Activated T-helper 17 cell treated with anti-CD3 and anti-CD28 coated beads, Interleukin-2, amount 50 U/mL, for 72 hours (primary cell): ENCODE measurements at regions not wholly inside any gene's neighbourhood (a gene's known extent, or its start where the extent isn't known, plus 50 kb on each side); places are given as distances from the start of the nearest gene placed in this dataset.

Experiments used
- ATAC-seq: fragments of 150-1000 bp; cut with Tn5 transposase; replicated peaks from 2 replicates; pipeline ENCODE4 v1.10.0; 2021; ENCODE audit warnings: mild to moderate bottlenecking, moderate library complexity
- H3K27ac Mint-ChIP-seq: one replicate; pipeline ENCODE4 v1.8.0; 2022; ENCODE audit warnings: mixed read lengths
- H3K27me3 Mint-ChIP-seq: one replicate; pipeline ENCODE4 v1.8.0; 2022; ENCODE audit warnings: mixed read lengths
- H3K36me3 Mint-ChIP-seq: one replicate; pipeline ENCODE4 v1.8.0; 2022; ENCODE audit warnings: low read depth, mild to moderate bottlenecking, mixed read lengths
- H3K4me1 Mint-ChIP-seq: one replicate; pipeline ENCODE4 v1.8.0; 2022; ENCODE audit warnings: mixed read lengths
- H3K4me3 Mint-ChIP-seq: one replicate; pipeline ENCODE4 v1.8.0; 2022; ENCODE audit warnings: mild to moderate bottlenecking, mixed read lengths
- H3K9me3 Mint-ChIP-seq: one replicate; pipeline ENCODE4 v1.8.0; 2022; ENCODE audit warnings: mixed read lengths

DNA sequence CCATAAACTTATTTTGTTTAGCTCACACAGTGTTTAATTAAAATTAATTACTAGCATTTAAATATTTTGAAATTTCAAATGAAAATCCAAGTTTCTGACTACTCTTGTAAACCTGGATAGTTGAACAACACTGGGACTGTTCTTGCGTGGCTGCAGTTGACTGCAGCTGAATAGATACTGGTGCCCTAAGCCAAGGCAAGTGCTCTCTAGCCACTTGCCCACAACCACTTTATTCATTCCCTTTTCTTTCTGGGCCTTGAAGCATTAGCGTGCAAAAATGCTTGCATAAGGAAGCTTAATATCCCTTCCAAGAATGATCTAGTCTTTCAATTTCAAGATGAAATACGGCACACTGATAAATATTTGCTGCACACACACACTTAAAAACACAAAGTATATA is 676.0 kb upstream of the MARCKS start:
- Mint-ChIP-seq H3K9me3 (peaks cover 10% of the 10 kb centered on the region), H3K4me3 (no peak overlapping the region), H3K4me1 (no peaks in the 10 kb centered on the region), H3K36me3 (no peaks in the 10 kb centered on the region), H3K27ac (no peak overlapping the region), H3K27me3 (no peaks in the 10 kb centered on the region)
- no peak for ATAC-seq

- Mint-ChIP-seq H3K36me3 (no peaks in the 10 kb centered on the region), H3K4me3 (no peak overlapping the region), H3K4me1 (no peaks in the 10 kb centered on the region), H3K27ac (no peak overlapping the region), H3K9me3 (peaks cover 10% of the 10 kb centered on the region), H3K27me3 (no peaks in the 10 kb centered on the region)
- ATAC-seq, result no peak
These were observed 674.6 kb upstream of the MARCKS start for GRCh38 chr6:113182370-113183141.

GRCh38 chr6:113184291-113184690 is 672.9 kb upstream of the MARCKS start:
- H3K9me3 Mint-ChIP-seq, result peaks cover 6% of the 10 kb centered on the region
- no peaks in the 10 kb centered on the region for H3K36me3 Mint-ChIP-seq
- H3K4me1 Mint-ChIP-seq, result no peaks in the 10 kb centered on the region
- ATAC-seq, result no peak
- no peak overlapping the region for H3K4me3 Mint-ChIP-seq
- no peaks in the 10 kb centered on the region for H3K27me3 Mint-ChIP-seq
- no peak overlapping the region for H3K27ac Mint-ChIP-seq

- Mint-ChIP-seq H3K27me3 (no peaks in the 10 kb centered on the region), H3K36me3 (no peaks in the 10 kb centered on the region), H3K27ac (no peak overlapping the region), H3K9me3 (peaks cover 6% of the 10 kb centered on the region), H3K4me3 (no peak overlapping the region), H3K4me1 (no peaks in the 10 kb centered on the region)
- ATAC-seq, result no peak
These were observed 672.4 kb upstream of the MARCKS start for GRCh38 chr6:113184736-113185135.

DNA sequence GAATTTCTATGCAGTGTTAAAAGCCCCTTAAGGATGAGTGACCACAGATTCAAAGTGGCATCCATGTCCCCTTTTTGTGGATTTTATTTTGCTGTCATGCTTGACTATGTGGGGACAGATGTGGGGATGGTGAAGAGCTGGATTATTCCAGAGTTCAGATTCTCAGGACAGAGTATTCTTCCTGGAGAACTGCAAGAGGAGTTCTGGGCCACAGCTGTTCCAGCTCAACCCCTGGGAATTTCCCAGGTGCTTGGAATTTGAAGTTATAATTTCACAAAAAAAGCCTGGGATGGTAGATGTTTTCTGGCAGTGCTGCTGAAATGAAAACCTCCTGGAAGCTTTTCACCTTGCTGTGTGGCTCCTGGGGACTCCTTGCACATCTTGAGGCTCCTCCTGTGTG is 671.8 kb upstream of the MARCKS start:
- no peak for ATAC-seq
- H3K4me1 Mint-ChIP-seq, result no peaks in the 10 kb centered on the region
- no peak overlapping the region for H3K4me3 Mint-ChIP-seq
- peaks cover 6% of the 10 kb centered on the region for H3K9me3 Mint-ChIP-seq
- no peaks in the 10 kb centered on the region for H3K27me3 Mint-ChIP-seq
- H3K36me3 Mint-ChIP-seq, result no peaks in the 10 kb centered on the region
- H3K27ac Mint-ChIP-seq, result no peak overlapping the region

- Mint-ChIP-seq H3K36me3 (no peaks in the 10 kb centered on the region), H3K4me3 (no peak overlapping the region), H3K27me3 (no peaks in the 10 kb centered on the region), H3K27ac (no peak overlapping the region), H3K4me1 (no peaks in the 10 kb centered on the region), H3K9me3 (peaks cover 6% of the 10 kb centered on the region)
- ATAC-seq, result no peak
These were observed 669.5 kb upstream of the MARCKS start for GRCh38 chr6:113187661-113188060.

DNA sequence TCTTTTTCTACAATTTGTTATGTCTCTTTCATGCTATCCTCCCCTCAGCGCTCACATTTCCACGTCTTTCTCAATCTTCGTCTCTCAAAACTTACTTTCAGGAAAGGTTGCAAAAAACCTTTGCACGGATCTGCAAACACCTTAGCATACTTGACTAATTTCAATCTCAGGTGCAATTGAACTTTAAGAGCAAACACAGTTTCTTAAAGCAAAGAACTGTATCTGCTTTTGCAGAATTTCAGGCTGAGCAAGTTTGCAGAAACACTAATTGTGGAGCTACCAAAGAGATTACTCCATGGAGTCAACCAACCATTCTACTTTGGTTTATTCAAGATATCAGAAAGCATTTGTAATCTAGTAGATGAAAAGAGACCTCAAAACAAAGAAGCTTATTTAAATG is 668.2 kb upstream of the MARCKS start:
- H3K4me1 Mint-ChIP-seq, result no peaks in the 10 kb centered on the region
- no peak overlapping the region for H3K4me3 Mint-ChIP-seq
- peaks cover 3% of the 10 kb centered on the region for H3K9me3 Mint-ChIP-seq
- no peak for ATAC-seq
- H3K36me3 Mint-ChIP-seq, result no peaks in the 10 kb centered on the region
- H3K27me3 Mint-ChIP-seq, result no peaks in the 10 kb centered on the region
- no peak overlapping the region for H3K27ac Mint-ChIP-seq

DNA sequence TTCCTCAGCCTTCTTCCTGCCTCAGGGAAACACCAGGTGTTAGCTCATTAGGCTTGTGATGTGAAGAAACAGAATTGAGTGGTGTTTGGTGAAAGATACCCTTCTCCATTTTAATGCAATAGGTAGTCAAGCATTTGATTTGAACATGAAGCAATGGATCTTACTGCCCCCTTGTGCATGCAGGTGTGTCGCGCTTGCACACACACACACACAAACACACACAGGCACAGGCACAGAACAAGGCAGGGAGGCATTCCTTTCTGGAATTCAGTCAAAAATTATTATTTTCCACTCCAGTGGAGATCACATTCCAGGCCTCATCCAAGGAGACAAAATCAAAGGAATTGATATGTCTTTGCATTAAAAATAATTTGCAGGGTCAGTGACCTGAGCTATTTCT is 667.0 kb upstream of the MARCKS start:
- no peaks in the 10 kb centered on the region for H3K36me3 Mint-ChIP-seq
- no peaks in the 10 kb centered on the region for H3K9me3 Mint-ChIP-seq
- no peaks in the 10 kb centered on the region for H3K27me3 Mint-ChIP-seq
- no peak overlapping the region for H3K27ac Mint-ChIP-seq
- no peak overlapping the region for H3K4me3 Mint-ChIP-seq
- no peaks in the 10 kb centered on the region for H3K4me1 Mint-ChIP-seq
- no peak for ATAC-seq

DNA sequence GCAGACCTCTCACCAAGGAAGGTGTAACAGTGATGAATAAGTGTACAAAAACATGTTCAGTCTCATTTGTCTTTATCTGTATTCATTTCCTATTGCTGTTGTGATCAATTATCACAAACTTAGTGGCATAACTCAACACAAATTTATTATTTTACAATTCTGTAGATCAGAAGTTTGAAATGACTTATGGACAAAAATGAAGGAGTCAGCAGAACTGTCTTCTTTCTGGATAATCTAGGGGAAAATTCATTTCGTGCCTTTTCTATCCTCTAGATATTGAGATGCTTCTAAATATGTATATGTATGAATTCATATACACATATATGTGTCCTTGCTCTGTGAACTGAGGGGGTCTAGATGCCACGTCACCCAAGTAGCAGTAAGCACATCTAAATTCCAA is 663.1 kb upstream of the MARCKS start:
- H3K9me3 Mint-ChIP-seq, result no peaks in the 10 kb centered on the region
- no peaks in the 10 kb centered on the region for H3K36me3 Mint-ChIP-seq
- no peak overlapping the region for H3K27ac Mint-ChIP-seq
- no peaks in the 10 kb centered on the region for H3K27me3 Mint-ChIP-seq
- ATAC-seq, result no peak
- no peak overlapping the region for H3K4me3 Mint-ChIP-seq
- no peaks in the 10 kb centered on the region for H3K4me1 Mint-ChIP-seq

DNA sequence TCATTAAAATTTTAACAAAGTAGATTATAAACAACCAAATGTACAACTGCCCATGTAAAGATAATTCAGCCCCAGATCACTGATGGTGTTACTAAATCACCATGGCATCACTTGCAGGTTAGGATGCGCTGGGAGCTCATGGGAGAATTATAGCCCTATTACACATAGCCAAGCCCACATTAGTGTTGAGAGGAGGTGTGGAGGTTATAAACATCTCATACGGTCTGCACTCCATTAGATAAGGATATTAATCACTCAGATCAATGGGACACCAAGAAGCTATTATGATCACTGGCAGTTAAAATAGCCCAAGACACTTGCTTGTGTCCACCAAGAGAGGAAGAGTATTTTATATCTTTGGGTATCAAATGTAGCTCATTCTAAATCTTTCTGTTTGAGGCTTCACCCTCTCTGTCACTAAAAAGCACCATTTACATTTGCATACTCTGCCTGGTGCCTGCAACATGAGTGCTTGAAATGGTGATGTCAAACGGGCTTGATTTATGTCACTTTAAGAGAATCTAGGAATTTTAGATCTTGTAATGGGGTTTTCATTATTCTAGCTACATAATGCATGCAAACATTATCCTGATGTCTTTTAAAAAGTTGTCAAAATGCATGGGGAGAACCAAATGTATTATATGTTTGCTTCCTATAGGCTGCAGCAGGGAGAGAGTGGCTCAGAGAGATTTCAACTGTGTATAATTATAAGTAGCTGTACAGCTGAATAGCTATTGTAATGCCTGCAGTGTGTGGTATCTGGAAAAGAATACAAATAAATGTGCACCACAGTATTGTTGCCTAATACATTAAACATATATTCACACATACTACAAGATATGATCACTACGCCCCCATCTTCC is 654.1 kb upstream of the MARCKS start:
- no peak overlapping the region for H3K4me3 Mint-ChIP-seq
- H3K9me3 Mint-ChIP-seq, result peaks cover 4% of the 10 kb centered on the region
- no peak for ATAC-seq
- no peaks in the 10 kb centered on the region for H3K27me3 Mint-ChIP-seq
- H3K4me1 Mint-ChIP-seq, result no peaks in the 10 kb centered on the region
- no peak overlapping the region for H3K27ac Mint-ChIP-seq
- H3K36me3 Mint-ChIP-seq, result no peaks in the 10 kb centered on the region

- H3K27ac Mint-ChIP-seq, result no peak overlapping the region
- H3K27me3 Mint-ChIP-seq, result no peaks in the 10 kb centered on the region
- H3K4me1 Mint-ChIP-seq, result no peaks in the 10 kb centered on the region
- peaks cover 4% of the 10 kb centered on the region for H3K9me3 Mint-ChIP-seq
- no peaks in the 10 kb centered on the region for H3K36me3 Mint-ChIP-seq
- H3K4me3 Mint-ChIP-seq, result no peak overlapping the region
- ATAC-seq, result no peak
These were observed 653.4 kb upstream of the MARCKS start for GRCh38 chr6:113203715-113204110.

- no peaks in the 10 kb centered on the region for H3K27me3 Mint-ChIP-seq
- no peak overlapping the region for H3K4me3 Mint-ChIP-seq
- H3K36me3 Mint-ChIP-seq, result no peaks in the 10 kb centered on the region
- no peak for ATAC-seq
- no peaks in the 10 kb centered on the region for H3K4me1 Mint-ChIP-seq
- peaks cover 4% of the 10 kb centered on the region for H3K9me3 Mint-ChIP-seq
- no peak overlapping the region for H3K27ac Mint-ChIP-seq
These were observed 651.6 kb upstream of the MARCKS start for GRCh38 chr6:113205553-113205952.

GRCh38 chr6:113208726-113209125 is 648.4 kb upstream of the MARCKS start:
- no peaks in the 10 kb centered on the region for H3K4me1 Mint-ChIP-seq
- H3K36me3 Mint-ChIP-seq, result no peaks in the 10 kb centered on the region
- H3K4me3 Mint-ChIP-seq, result no peak overlapping the region
- H3K27me3 Mint-ChIP-seq, result no peaks in the 10 kb centered on the region
- ATAC-seq, result no peak
- no peak overlapping the region for H3K27ac Mint-ChIP-seq
- H3K9me3 Mint-ChIP-seq, result peaks cover 4% of the 10 kb centered on the region

DNA sequence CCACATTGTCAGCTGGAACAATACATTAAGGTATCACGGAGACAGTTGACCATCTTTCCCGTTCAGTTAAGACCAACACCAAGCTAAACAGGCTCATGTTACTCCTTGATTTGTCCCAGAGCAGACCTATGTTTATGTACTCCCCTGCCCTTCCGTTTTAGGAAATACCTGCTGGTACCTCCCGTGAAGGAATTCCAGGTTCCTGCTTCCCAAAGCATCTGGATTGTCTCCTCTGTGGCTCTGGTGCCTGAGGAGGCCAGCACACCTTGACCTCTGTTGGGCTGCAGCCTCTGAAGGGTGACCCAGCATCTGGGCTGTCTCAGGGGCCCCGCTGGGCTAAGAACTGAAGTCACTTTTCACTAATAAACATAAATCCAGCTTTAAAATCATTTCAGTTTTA is 647.8 kb upstream of the MARCKS start:
- no peaks in the 10 kb centered on the region for H3K4me1 Mint-ChIP-seq
- no peak overlapping the region for H3K27ac Mint-ChIP-seq
- no peaks in the 10 kb centered on the region for H3K36me3 Mint-ChIP-seq
- ATAC-seq, result no peak
- no peaks in the 10 kb centered on the region for H3K27me3 Mint-ChIP-seq
- peaks cover 4% of the 10 kb centered on the region for H3K9me3 Mint-ChIP-seq
- no peak overlapping the region for H3K4me3 Mint-ChIP-seq

DNA sequence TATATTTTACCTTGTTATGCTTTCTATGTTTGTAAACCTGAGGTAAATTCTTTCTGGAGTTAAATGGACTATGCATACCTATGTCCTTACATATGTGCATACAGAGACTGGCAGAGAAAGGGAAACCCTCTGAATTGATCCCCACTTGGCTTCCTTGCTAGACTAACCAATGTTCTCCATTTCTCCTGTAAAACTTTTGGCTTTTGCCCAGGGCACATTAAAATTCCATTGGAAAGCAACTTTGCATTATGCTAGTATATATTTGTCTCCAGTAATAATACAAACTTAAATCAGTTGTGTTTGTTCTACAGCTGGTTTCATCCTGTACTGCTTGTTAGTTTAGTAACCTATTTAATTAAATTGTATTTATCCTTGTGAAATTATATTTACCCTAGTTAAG is 646.0 kb upstream of the MARCKS start:
- Mint-ChIP-seq H3K4me3 (no peak overlapping the region), H3K4me1 (no peaks in the 10 kb centered on the region), H3K9me3 (peaks cover 4% of the 10 kb centered on the region), H3K36me3 (no peaks in the 10 kb centered on the region), H3K27me3 (no peaks in the 10 kb centered on the region), H3K27ac (no peak overlapping the region)
- ATAC-seq, result no peak
